GM18498 (cell line): ENCODE measurements at regions not wholly inside any gene's neighbourhood (a gene's known extent, or its start where the extent isn't known, plus 50 kb on each side); places are given as distances from the start of the nearest gene placed in this dataset.
"Not testable (repeated sequence)": the region's sequence is repeated elsewhere in the genome, so short reads cannot be mapped to it uniquely, and the experiment has no call there.

Experiments used
- ATAC-seq: cut with Tn5 transposase; IDR thresholded peaks from one replicate; pipeline ENCODE4 v1.9.1; 2021; ENCODE audit warnings: mild to moderate bottlenecking, moderate library complexity; ENCODE audit not compliant: unreplicated experiment

GRCh38 chr20:57093766-57094165 is 172.7 kb downstream of the BMP7 start:
- no peak for ATAC-seq

- ATAC-seq: no peak
These were observed 172.1 kb downstream of the BMP7 start for GRCh38 chr20:57094252-57094891.

- no peak for ATAC-seq
These were observed 171.4 kb downstream of the BMP7 start for GRCh38 chr20:57094991-57095390.

GRCh38 chr20:57095426-57095825 is 171.0 kb downstream of the BMP7 start:
- ATAC-seq: no peak

GRCh38 chr20:57097245-57097915 is 169.1 kb downstream of the BMP7 start:
- no peak for ATAC-seq

GRCh38 chr20:57102160-57102559 is 164.3 kb downstream of the BMP7 start:
- ATAC-seq: no peak

- ATAC-seq: no peak
These were observed 163.9 kb downstream of the BMP7 start for GRCh38 chr20:57102566-57102965.

GRCh38 chr20:57103146-57103800 is 163.2 kb downstream of the BMP7 start:
- no peak for ATAC-seq

GRCh38 chr20:57104113-57104512 is 162.3 kb downstream of the BMP7 start:
- no peak for ATAC-seq

GRCh38 chr20:57104651-57105204 is 161.7 kb downstream of the BMP7 start:
- ATAC-seq: no peak

- no peak for ATAC-seq
These were observed 160.3 kb downstream of the BMP7 start for GRCh38 chr20:57106030-57106682.

GRCh38 chr20:57106692-57107091 is 159.7 kb downstream of the BMP7 start:
- ATAC-seq: no peak

GRCh38 chr20:57107208-57107607 is 159.2 kb downstream of the BMP7 start:
- no peak for ATAC-seq

- ATAC-seq: no peak
These were observed 158.2 kb downstream of the BMP7 start for GRCh38 chr20:57108218-57108617.

GRCh38 chr20:57108742-57109570 is 157.5 kb downstream of the BMP7 start:
- ATAC-seq: no peak

- ATAC-seq: no peak
These were observed 156.9 kb downstream of the BMP7 start for GRCh38 chr20:57109571-57109953.

GRCh38 chr20:57110121-57111027 is 156.1 kb downstream of the BMP7 start:
- ATAC-seq: not testable (repeated sequence)

- ATAC-seq: no peak
These were observed 155.4 kb downstream of the BMP7 start for GRCh38 chr20:57111028-57111373.

GRCh38 chr20:57112448-57112847 is 154.0 kb downstream of the BMP7 start:
- no peak for ATAC-seq
